GM19467 (cell line): ENCODE measurements at regions not wholly inside any gene's neighbourhood (a gene's known extent, or its start where the extent isn't known, plus 50 kb on each side); places are given as distances from the start of the nearest gene placed in this dataset.
A peak's percentile ranks its signal among the peaks of the same experiment; 100 is the strongest.
"Not testable (repeated sequence)": the region's sequence is repeated elsewhere in the genome, so short reads cannot be mapped to it uniquely, and the experiment has no call there.

Experiments used
- ATAC-seq: cut with Tn5 transposase; IDR thresholded peaks from one replicate; pipeline ENCODE4 v1.9.1; 2021; ENCODE audit warnings: mild to moderate bottlenecking, moderate library complexity; ENCODE audit not compliant: unreplicated experiment

DNA sequence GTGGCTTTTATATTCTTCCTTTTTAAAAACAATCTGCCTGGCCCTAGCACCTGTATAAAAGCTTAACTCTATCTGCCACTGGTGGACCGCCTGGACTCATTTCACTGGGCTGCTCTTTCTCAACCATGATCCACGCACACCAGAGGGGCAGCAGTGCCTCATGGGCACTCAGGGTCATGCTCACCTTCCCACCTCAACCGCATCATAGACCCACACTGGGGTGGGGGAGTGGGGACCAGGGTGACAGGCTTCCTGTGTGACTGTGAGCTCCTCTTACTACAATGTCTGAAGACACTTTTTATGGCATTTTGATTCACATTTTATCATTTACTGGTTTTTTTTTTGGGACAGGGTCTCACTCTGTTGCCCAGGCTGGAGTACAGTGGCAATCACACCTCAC is 4038.8 kb upstream of the TPTE start:
- not testable (repeated sequence) for ATAC-seq

DNA sequence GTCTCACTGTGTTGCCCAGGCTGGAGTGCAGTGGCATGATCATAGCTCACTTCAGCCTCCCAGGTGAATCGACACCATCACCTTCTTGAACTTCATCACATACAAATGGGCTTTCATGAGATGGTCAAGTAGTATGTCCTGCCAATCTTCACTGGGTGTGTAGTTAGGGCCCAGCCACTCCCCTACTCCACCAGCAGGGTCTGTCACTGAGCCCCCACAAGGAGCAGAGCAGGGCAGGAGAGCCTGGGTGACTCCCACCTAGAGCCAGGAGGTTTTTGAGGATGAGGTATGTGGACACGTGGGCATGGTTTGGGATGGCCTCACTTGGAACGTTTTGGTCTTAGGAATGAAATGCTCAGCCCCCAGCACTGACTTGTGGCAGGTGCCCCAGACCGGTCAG is 4037.7 kb upstream of the TPTE start:
- ATAC-seq: not testable (repeated sequence)

DNA sequence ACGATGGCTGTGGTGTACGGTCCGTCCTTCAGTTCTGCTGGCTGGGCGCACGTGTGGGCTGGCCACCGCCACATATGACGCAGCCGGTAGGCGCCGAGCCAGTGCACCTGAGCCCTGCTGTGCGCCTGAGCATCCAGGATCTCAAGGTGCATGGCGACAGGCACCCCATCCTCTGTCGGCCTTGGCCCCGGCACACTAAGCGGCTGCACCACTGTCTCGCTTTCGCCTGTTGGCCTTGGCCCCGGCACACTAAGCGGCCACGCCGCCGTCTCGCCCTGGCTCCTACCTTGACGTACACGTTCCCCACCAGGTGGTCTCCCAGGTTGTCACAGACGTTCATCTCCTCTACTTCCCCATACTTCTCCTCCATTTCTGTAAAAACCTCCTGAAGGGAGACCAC is 4034.6 kb upstream of the TPTE start:
- ATAC-seq: not testable (repeated sequence)

DNA sequence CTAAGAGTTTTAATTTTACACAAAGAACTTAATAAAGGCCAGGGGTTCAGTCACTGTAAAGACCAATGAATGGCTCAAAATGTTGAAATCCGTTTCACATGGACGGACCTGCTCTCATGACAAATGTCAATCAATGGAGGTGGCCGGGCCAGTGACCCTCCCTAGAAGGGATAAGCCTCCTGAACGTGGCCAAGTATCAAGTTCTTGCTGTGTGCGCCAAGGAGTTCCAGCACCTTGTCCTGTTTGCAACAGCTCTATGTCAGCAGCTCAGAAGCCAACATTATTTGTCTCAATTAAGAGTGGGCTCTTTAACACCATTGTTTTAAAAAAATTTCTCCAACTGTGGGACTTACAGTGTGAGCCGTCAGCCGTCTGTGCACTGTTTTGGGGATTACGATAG is 4028.7 kb upstream of the TPTE start:
- not testable (repeated sequence) for ATAC-seq

GRCh38 chr21:6493957-6494356 is 4027.4 kb upstream of the TPTE start:
- not testable (repeated sequence) for ATAC-seq

- ATAC-seq: not testable (repeated sequence)
These were observed 4025.0 kb upstream of the TPTE start for GRCh38 chr21:6496356-6496755.

GRCh38 chr21:6498716-6499115 is 4022.7 kb upstream of the TPTE start:
- not testable (repeated sequence) for ATAC-seq

GRCh38 chr21:6499128-6499826 is 4022.1 kb upstream of the TPTE start:
- peak; percentile 70 for ATAC-seq

GRCh38 chr21:6499866-6500265 is 4021.5 kb upstream of the TPTE start:
- ATAC-seq: not testable (repeated sequence)

DNA sequence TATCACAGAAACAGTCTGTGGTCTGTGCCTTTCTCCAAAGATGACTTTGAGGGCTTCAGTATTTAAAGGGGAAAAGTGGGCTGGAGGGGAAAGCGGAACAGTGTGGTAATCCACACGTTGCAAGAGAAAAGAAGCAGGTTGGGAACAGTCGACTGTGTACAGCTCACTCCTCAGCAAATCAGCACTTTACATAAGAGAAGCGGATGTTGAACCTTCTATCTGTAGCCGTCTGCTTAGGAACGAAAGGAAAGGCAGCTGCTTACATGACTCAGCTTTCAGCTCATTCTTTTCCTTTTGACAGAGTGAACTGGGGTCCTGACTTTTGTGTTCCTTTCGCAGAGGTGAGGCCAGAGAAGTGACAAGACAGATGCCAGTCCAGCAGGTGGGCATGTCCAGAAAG is 4020.7 kb upstream of the TPTE start:
- not testable (repeated sequence) for ATAC-seq

DNA sequence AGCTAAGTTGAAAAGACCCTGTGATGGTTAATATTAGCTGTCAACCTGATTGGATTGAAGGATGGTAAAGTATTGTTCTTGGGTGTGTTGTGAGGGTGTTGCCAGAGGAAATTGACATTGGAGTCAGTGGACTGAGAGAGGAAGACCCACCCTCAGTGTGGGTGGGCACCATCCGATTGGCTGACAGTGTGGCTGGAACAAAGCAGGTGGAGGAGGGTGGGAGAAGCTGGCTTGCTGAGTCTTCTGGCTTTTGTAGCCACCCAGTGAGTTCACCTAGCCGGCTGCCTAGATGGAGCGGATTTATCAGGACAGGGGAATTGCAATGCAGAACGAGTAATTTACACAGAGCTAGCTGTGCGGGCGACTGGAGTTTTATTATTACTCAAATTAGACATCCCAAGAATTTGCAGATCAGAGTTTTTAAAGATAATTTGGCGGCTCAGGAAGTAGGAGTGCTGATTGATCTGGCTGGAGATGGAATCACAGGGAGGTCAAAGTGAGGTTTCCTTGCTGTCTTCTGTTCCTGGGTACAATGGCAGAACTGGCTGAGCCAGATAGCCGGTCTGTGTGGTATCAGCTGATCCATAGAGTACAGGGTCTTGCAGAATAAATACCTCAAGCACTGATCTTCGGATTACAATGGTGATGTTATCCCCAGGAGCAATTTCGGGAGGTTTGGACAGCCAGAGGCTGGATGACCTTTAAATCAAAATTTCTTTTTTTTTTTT is 4015.1 kb upstream of the TPTE start:
- not testable (repeated sequence) for ATAC-seq

- ATAC-seq: not testable (repeated sequence)
These were observed 4013.8 kb upstream of the TPTE start for GRCh38 chr21:6507632-6508031.

- ATAC-seq: not testable (repeated sequence)
These were observed 3999.6 kb upstream of the TPTE start for GRCh38 chr21:6521777-6522176.

DNA sequence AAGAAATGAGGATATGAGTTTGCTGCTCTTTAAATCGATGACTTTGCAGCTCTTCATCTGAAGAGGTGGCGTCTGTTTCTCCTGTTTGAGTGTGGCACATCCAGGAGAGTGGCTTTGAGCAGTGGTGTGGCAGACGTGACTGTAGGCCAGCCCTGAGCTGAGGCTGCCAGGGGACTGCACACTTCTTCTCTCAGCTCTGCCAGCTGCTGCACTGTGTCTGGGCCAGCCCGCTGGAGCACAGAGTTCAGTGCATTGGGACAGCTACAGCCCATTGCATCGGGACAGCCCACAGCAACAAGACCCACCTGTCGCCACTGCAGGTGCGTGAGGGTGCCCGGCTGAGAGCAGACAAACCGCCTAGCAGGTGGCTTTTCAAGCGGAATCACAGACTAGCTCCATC is 3995.2 kb upstream of the TPTE start:
- not testable (repeated sequence) for ATAC-seq

- ATAC-seq: not testable (repeated sequence)
These were observed 3990.7 kb upstream of the TPTE start for GRCh38 chr21:6530655-6531054.

- ATAC-seq: not testable (repeated sequence)
These were observed 3988.1 kb upstream of the TPTE start for GRCh38 chr21:6533261-6533660.

GRCh38 chr21:6538320-6538719 is 3983.1 kb upstream of the TPTE start:
- not testable (repeated sequence) for ATAC-seq

DNA sequence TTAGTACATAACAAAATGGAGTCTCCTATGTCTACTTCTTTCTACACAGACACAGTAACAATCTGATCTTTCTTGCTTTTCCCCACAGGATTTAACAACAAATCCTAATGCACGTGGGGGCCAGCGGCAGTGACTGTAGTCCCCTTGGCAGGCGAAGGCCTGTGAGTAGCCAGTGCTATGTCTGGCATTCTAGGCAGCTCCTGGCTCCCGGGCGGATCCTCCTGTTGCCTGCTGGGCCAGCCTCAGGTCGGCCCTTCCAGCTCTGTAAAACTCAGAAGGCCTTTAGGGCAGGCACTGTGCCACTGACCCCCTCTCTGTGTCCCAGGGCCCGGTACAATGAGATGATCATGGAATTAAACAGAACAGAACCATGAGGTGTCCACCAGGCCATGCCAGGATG is 3981.7 kb upstream of the TPTE start:
- ATAC-seq: not testable (repeated sequence)

GRCh38 chr21:6541036-6541435 is 3980.3 kb upstream of the TPTE start:
- not testable (repeated sequence) for ATAC-seq

GRCh38 chr21:6545288-6545687 is 3976.1 kb upstream of the TPTE start:
- not testable (repeated sequence) for ATAC-seq

- ATAC-seq: not testable (repeated sequence)
These were observed 3970.3 kb upstream of the TPTE start for GRCh38 chr21:6551045-6551444.
